Umbilical cord (tissue), 1 donor: ENCODE measurements at regions not wholly inside any gene's neighbourhood (a gene's known extent, or its start where the extent isn't known, plus 50 kb on each side); places are given as distances from the start of the nearest gene placed in this dataset.
A peak's percentile ranks its signal among the peaks of the same experiment; 100 is the strongest.
"Not testable (repeated sequence)": the region's sequence is repeated elsewhere in the genome, so short reads cannot be mapped to it uniquely, and the experiment has no call there.

Source experiments
- DNase-seq: peaks from one replicate; pipeline ENCODE4 v3.0.0-alpha.2; 2015; ENCODE audit warnings: low spot score

DNA sequence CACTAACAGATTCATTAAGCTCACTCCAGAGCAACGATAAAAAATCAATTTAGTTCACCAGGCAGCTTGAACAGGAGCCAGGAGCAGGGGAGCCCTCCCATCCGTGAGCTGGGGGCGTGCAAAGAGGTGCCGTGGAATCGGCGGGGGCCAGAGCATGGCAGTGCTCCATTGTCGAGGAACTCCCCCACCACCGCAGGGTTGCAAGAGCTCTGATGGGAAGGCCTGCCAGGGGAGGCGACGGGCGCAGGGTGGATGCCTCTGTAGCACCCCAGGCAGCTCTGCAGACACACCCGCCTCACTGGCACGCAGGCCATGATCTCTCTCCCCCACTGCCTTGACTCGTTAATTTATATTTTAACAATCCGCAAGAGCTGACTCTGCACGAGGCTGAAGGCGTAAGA lies 433.2 kb downstream of the MIAT start:
- DNase-seq, result no peak

DNA sequence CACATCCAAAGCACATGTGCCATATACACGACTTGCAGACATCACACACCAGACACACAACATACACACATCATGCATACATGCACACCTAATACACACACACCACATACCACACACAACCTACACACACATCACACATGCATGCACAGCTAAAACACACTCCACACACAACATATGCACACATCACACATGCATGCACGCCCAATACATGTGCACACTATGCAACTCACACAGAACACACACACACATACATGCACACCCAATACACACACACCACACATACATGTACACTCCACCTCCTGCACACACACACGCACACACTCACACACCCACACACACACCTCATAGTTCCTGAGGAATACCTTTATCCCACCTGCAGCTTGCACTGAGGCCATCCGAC lies 436.0 kb downstream of the MIAT start:
- DNase-seq, result no peak

DNA sequence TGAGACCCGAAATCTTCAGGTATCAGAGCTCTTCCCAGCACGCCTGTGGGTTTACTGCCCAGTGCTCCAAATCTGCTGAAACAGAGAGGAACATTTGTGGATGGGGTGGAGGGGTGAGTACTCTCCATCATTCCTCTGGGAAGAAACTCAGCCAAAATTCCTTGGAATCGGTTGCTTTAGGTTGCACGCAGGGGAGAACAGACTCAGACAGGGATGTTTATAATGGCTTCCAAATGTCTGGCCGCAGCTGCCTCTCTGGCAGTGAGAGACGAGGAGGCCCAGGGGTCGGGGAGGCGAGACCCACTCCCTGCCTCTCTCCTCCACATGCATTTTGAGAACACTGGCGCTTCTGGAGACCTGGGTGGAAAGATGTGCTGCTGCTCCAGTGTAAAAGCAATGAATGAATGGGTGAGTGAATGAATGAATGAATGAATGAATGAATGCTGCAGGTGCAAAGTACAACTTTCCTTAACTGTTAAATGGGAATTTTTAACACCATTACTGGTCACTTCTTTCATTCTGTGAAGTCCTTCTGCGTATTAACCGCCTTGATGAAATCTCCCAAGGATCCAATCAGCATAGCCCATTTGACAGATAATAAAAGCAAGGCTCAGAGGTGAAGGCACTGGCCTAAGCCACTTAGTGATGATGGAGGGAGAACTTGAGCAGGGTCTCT lies 437.4 kb downstream of the MIAT start:
- DNase-seq, result peak; percentile 61

DNA sequence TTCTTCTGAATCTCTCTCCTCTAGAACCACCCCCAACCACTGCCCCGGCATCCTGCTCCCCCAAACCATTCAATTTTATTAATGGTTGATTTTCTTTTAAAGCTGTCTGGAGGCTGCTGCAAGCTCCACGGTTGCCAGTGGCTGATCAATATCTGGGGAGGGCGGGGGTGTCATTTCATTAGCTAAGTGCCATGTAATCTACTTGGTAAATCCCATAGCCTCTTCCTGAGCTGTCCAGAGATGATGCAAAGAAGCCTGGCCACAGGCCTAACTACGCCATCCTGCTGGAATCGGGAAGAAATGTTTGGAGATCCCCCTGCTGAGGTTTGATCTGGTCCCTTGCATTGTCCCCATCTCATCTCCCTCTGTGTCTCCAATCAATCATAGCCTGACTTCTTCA lies 440.1 kb downstream of the MIAT start:
- DNase-seq, result no peak

DNA sequence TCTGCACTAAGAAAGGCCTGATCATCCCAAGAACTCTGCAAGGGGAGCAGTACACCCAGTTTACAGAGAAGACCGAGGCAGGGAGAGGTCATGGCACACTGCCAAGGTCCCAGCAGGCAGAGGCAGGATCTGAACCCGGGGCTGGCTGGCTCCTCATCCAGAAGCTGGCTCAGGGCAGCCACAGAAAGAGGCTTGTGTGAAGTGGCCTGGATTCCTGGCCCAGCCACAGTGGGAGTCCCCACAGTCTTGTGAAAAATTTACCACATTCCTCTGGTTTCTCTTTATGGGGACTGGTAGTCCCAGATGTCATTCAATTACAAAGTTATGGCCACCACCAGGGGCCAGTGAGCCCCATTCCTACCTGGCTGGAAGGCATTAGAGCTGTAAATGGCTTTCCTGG lies 440.5 kb downstream of the MIAT start:
- DNase-seq, result no peak

DNA sequence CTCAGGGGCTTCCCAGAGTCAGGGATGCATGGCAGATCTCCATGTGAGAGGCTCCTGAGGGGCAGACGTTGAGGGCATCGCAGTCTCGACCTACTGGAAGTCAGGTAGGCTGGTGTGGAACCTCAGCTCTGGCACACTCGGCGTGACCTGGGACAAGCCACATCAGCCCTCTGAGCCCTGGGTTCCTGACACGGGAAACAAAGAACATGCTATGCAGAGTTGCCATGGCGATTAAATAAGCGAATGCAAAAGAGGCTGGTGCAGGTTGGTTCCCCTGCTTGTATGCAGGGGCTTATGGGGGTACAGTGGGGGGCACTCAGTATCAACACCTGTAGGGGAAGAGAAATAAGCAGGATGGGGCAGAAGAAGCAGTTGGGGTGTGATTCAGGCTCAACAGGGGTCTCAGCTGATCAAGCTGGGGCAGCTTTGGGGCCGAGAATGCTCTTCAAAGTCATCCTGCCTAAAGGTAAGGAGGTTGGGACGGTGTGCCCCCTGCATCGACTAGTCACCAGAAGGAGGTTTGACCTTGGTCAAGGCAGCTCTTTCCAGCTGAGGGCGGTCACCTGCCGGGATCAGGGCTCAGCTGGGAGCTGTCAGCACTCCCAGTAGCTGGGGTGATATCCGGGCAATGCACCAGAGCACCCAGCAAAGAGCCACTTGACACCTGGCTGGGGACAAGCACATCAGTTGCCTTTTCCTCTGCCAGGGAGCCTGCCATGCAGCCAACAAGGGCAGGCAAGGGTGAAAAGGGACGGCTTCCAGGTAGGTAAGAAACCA lies 442.7 kb downstream of the MIAT start:
- no peak for DNase-seq

DNA sequence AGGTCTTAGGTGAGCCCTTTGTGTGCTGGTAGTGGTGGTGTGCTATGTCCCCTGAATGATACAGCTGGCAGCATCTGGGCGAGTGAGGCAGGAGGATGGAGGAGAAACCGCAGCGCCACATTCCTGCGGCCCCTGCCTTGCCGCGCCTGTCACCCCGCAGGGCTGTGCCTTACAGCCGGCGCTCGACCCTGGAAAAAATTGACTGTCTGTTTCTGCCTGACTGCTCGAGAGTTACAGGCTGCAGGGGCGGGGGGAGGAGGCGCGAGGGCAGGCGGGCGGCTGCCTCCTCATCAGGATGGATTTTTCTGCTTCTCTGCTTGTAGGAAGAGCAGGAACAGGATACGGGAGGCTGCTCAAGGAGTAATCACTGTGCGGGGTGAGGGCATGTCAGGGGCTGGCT lies 443.4 kb downstream of the MIAT start:
- peak; percentile 80 for DNase-seq

DNA sequence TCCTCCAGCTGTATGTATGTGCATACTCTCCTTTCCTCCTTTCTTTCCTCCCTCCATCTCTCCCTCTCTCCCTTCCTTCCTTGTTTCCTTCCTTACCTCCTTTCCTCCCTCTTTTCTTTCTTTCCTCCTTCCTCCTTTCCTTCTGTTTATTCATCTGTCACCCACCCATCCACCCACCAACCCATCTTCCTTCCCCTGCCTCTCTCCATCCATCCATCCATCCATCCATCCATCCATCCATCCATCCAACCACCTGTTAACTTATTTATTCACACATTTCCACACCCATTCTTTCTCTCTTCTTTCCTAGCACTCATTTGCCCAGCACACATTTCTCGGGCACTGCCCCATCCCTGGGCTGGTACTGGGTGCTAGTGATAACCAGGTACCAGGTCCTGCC lies 443.9 kb downstream of the MIAT start:
- DNase-seq, result no peak

DNA sequence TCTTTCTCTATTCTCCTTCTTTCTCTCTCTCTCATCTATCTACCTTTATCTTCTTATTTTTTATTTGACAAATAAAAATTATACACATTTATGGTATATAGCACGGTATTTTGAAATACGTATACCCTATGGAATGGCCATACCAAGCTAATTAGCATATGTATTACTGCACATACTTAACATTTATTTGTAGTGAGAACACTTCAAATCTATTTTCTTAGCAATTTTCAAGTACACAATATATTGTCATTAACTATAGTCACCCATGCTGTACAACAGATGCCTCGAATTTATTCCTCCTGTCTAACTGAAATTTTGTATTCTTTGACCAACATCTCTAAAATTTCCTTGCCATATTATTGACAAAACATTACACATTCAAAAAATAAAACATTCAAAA lies 447.1 kb downstream of the MIAT start:
- DNase-seq, result no peak

DNA sequence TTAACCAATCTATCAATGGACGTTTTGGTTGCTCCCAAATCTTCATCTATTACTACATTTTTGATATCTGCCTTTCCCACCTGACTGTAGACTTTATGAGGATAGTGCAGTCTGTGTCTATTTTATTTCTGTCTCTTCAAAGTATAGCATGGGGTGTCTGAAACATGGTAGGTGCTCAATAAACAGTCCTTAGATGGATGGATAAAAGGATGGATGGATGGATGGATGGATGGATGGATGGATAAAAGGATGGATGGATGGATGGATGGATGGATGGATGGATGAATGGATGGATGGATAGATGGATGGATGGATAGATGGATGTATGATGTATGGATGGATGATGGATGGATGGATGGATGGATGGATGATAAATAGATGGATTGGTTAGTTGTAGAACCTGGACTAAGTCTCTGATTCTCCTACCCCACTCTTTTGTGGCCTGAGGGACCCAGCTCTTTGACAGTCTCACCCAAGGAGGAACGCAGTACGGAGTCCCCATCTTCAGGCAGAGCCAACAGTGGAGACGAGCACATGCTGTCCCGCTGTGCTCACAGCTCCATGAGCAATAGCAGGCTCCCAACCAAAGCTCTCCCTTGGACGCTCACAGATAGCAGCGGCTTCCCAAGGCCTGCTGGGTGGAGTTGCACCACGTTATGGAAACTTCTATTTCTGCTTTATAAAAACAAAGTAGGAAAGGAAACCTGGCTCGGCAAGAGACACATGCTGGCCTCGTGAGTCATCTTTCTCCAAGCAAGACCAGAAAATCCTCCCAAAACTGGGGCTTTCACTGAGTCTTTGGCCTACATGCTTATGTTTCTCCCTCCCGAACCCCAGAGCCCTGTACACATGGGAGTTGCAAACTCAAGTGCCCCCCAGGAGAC lies 448.0 kb downstream of the MIAT start:
- DNase-seq, result peak; percentile 98

DNA sequence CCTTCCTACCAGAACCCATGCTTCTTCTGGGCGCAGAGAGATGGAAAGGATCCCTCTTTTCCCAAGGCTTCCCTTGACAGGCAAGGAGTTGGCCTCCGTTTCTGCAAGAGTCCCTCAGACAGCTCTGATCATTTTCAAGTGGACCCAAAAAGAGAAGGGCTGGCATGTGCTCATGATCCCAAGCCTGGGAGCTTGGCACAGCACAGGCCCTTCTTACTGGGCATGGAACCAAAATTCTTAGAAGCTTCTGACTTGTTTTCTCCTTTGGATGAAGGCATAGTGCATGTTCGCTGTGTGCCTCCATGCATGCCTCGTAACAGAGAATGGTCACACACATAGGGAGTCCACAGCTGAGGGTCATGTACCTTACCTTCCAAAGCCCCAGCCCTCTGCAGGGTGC lies 449.6 kb downstream of the MIAT start:
- no peak for DNase-seq

DNA sequence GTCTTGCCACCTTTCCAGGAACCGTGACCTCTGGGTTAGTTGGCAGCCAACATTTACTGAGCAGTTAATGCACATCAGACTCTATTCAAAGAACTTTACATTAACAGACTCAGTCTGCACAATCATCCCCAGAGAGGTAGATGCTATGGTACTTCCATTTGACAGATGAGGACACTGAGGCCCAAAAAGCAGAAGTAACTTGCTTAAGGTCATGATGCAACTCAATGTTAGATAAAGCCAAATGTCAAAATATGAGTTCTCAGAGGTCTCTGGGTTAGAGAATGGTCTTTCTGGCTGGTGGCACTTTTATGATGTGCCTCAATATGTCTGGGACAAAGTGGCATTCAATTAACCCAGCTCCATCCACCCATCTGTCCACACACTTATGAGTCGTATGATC lies 450.0 kb downstream of the MIAT start:
- DNase-seq, result no peak

DNA sequence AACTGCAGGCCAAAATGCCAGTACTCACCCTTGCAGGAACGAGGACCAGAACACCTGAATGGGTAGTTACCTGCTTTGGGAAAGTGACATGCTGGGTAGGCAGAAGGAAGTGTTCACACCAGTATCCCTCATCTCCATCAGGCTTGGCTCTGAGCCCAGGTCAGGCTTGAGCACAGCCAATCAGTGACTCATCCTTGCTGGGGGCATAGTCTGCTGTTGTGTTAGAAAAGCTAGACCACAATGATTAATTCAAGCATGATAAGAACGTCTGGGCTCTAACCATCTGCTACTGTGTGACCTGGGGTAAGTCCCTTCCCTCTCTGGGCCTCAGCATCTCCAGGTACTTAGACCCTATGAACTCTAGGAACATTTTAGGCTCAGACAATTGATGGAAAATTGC lies 450.4 kb downstream of the MIAT start:
- DNase-seq, result peak; percentile 83

DNA sequence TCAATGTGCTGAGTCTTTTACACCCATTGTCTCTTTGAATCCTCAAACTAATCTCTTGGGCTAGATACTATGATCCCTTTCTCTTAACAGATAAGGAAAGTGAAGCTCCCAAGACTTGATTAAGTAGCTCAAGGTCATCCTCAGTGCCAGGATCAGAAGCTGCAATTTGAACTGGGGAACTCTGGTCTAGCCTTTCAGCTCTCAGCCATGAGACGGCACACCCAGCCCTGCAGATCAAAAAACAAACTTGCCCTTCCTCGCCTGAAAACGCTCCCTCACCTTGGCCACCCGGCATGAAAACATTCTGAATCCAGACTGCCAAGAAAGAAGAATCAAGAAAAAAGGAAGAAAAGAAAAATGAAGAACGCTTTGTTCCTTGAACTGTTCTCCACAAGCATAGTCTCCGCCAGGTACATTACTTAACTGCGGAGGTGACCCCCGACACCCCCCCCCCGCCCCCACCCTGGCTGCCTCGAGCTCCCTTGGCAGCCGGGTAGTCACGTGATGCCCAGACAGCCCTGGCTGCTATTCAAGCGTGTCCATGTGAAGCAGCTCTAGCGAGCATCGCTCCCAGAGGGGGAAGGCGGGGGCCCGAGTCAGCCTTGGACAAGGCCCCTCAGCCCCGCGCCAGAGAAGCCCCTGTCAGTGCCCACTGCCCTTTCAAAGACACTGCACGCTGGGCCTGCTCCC lies 451.2 kb downstream of the MIAT start:
- peak; percentile 88 for DNase-seq

DNA sequence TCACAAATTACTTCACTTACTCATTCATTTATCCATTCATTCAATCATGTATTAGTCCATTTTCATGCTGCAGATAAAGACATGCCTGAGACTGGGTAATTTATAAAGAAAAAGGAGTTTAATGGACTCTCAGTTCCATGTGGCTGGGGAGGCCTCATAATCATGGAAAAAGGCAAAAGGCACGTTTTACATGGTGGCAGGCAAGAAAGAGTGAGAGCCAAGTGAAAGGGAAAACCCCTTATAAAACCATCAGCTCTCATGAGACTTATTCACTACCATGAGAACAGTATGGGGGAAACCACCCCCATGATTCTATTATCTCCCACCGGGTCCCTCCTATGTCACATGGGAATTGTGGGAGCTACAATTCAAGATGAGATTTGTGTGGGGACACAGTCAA lies 452.0 kb downstream of the MIAT start:
- DNase-seq, result not testable (repeated sequence)

DNA sequence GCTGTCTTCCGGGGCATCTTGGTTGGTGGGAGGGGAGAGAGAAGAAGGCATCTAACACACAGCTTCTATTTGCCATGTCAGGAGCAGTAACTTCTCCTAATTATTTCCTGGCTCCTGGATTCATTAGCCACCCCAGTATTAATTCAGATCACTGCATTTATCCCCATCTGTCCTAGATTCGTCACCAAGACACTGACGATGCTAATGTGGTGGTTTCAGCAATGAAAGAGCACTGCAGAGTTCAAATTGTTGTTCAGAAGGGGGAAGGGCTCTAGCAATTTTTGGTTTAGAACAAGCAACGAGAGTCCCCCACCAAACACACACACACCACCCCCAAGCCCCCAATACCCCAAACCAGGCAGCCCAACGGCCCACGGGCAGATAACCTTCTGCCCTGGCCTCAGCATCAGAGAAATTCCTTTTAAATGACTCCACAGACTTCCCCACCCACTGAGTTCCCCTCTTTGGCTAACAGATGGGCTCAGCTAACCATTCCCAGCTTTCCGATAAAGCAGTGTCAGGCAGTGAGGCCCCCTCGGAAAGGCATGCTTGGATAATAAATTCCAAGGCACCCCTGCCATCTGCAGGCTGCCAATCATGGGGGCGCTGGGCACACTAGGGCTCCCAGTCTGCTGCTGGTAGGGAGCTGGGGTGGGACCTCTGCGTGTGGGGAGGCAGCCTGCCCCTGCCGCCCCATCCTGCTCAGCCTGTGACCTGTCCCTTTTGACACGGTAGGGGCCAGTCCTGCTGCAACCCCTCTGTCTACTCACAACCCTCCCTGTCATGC lies 453.5 kb downstream of the MIAT start:
- peak; percentile 91 for DNase-seq

DNA sequence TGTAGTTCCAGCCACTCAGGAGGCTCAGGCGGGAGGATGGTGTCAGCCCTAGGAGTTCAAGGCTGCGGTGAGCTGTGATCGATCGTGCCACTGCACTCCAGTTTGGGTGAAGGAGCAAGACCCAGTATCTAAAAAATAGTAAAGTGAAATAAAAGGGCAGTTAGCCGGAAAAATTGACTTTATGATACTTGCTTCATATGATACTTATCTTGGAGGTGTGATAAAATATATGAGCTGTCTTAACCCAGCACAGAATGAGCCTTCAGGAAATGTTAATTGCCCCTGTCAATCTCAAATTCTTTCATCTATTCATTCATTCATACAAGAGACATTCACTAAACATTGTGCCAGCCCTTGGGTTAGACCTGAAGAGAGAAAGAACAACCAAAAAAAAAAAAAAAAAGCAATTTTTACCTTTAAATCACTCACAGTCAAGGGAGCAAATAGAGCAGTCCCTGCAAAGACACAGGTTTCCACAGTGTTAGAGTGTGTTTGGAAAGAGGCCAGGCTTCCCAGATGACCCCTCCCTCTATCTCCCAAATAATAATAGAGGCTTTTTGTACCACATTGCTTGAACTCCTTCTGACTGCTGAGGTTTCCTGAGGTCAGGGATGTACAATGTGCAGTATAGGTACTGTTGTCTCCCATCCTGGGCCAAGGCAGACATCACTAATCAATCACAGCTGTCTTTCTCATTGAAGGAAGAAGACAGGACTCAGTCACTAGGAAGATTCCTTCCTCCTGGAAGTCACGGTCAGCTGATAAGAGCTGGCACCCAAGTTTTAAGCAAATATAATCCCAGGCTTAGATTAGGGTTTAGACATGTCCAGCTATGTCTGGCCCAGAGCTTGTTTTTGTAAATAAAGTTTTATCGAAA lies 454.6 kb downstream of the MIAT start:
- no peak for DNase-seq

DNA sequence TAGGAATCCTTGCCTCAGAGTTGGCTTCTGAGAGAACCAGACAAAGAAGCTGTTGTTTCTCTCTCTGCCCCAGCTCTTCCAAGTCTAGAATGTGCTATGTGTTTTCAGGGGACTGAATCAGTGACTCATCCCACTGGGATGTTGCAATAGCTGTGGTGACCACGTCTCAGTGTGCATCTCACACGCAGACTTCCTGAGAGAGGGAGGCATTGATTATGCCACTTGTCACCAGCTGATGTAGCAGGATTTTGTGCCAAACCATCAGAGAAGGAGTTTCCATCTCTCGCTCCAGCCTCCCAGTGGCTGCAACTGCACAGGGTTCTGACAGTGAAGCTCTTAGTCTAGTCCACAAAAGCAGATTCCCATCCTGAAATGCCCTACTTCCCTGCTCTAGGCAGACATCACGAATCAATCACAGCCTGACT lies 455.8 kb downstream of the MIAT start:
- peak; percentile 73 for DNase-seq

DNA sequence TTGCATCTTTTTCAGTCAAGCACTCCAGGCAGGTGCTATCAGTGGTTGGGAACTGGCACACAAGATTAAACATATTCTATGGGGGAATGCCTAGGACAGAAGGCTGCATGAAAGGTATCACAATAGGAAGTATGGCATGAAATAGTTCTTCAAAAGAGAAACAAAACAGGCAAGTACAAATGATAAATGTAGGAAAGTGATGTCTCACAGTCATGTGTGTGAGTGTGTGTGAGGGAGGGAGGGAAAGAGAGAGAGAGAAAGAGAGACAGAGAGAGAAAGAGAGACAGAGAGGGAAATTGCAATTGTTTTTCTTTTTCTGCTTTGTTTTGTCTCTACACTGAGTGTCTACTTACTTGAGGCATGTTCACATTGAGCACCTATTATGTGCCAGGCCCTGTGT lies 456.3 kb downstream of the MIAT start:
- no peak for DNase-seq

DNA sequence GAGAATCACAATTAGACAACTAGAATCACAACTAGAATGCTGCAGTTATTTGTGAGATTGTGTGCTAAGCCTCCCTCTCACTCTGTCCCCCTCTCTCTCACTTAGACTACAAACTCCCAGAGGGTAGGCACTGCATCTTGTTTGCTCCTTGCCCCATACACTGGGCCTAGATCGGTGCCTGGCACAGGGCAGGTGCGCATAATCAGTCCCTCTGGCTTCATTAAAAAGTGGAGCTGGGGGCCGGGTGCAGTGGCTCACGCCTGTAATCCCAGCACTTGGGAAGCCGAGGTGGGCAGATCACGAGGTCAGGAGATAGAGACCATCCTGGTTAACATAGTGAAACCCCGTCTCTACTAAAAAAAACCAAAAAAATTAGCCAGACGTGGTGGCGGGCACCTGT lies 456.8 kb downstream of the MIAT start:
- DNase-seq, result no peak
